Vagina (tissue), 2 donors: ENCODE measurements at regions not wholly inside any gene's neighbourhood (a gene's known extent, or its start where the extent isn't known, plus 50 kb on each side); places are given as distances from the start of the nearest gene placed in this dataset.

Experiments used
- DNase-seq, 2 donors: peaks; one replicate each; pipeline ENCODE4 v3.0.0-alpha.2; 2017; ENCODE audit errors: extremely low spot score in 2 of 2
- H3K27ac ChIP-seq: fragments of 200-600 bp; sonication (generic); one replicate; pipeline ENCODE4 v1.5.1; 2019
- H3K27me3 ChIP-seq: fragments of 200-600 bp; sonication (generic); one replicate; pipeline ENCODE4 v1.5.1; 2019
- H3K36me3 ChIP-seq, 2 donors: fragments of 200-600 bp; sonication (generic); one replicate each; pipeline ENCODE4 v1.5.1; 2017 to 2019
- H3K4me1 ChIP-seq: fragments of 200-600 bp; sonication (generic); one replicate; pipeline ENCODE4 v1.5.1; 2019
- H3K4me3 ChIP-seq, 2 donors: fragments of 200-600 bp; sonication (generic); 1 replicate in 1 of 2; 2 replicates in 1 of 2; pipeline ENCODE4 v1.5.1; 2016 to 2019
- H3K9me3 ChIP-seq: fragments of 200-600 bp; sonication (generic); one replicate; pipeline ENCODE4 v1.5.1; 2019
- CTCF ChIP-seq, 3 experiments: fragments of 450-650 bp in 2 of 3; fragments of 200-600 bp in 1 of 3; sonication (generic) in 1 of 3; IDR thresholded peaks; one replicate each; pipeline ENCODE4 v1.5.1; 2017 to 2019; ENCODE audit warnings: antibody characterized with exemption in 3 of 3, mild to moderate bottlenecking in 2 of 3, moderate library complexity in 2 of 3
- POLR2A ChIP-seq, 2 donors: fragments of 450-650 bp; IDR thresholded peaks; one replicate each; pipeline ENCODE4 v1.6.1; 2017; ENCODE audit warnings: antibody characterized with exemption in 2 of 2, mild to moderate bottlenecking in 2 of 2, moderate library complexity in 2 of 2
- POLR2AphosphoS5 ChIP-seq, 2 donors: sonication (generic); formaldehyde crosslinking; IDR thresholded peaks; one replicate each; pipeline ENCODE4 v1.9.0; 2017; ENCODE audit warnings: antibody characterized with exemption in 2 of 2, mild to moderate bottlenecking in 2 of 2, low read depth in 1 of 2; ENCODE audit not compliant: insufficient read depth in 1 of 2
- intact Hi-C: fragments of 100-400 bp; cut with DNase I; formaldehyde crosslinking; loops from one replicate; pipeline ENCODE4 v1.15.1; 2023

GRCh38 chr15:46918462-46919140 lies 798.7 kb upstream of the SEMA6D start:
- no peaks in the 10 kb centered on the region for H3K27me3 ChIP-seq
- TF ChIP-seq POLR2A (IDR thresholded peaks at IDR 0.05) = no peak
- no peak for TF ChIP-seq POLR2AphosphoS5 (IDR thresholded peaks at IDR 0.05; ENCODE audit: insufficient read depth in 1 of 2, low read depth in 1 of 2)
- H3K27ac ChIP-seq = no peak overlapping the region
- intact Hi-C loops = no loop called here
- no peaks in the 10 kb centered on the region for H3K4me1 ChIP-seq
- no peaks in the 10 kb centered on the region for H3K9me3 ChIP-seq
- DNase-seq = no peak
- H3K4me3 ChIP-seq = no peak overlapping the region
- no peaks in the 10 kb centered on the region for H3K36me3 ChIP-seq

GRCh38 chr15:46921891-46922290 lies 795.4 kb upstream of the SEMA6D start:
- Histone ChIP-seq H3K4me3 (no peak overlapping the region), H3K27ac (no peak overlapping the region), H3K4me1 (no peaks in the 10 kb centered on the region), H3K9me3 (no peaks in the 10 kb centered on the region), H3K36me3 (no peaks in the 10 kb centered on the region), H3K27me3 (no peaks in the 10 kb centered on the region)
- intact Hi-C loops = no loop called here
- no peak for DNase-seq
- no peak for TF ChIP-seq POLR2AphosphoS5 (IDR thresholded peaks at IDR 0.05; ENCODE audit: insufficient read depth in 1 of 2, low read depth in 1 of 2)
- TF ChIP-seq CTCF (IDR thresholded peaks at IDR 0.05) = no peak
- no peak for TF ChIP-seq POLR2A (IDR thresholded peaks at IDR 0.05)

- DNase-seq = no peak
- TF ChIP-seq CTCF (IDR thresholded peaks at IDR 0.05) (no peak), POLR2AphosphoS5 (IDR thresholded peaks at IDR 0.05; ENCODE audit: insufficient read depth in 1 of 2, low read depth in 1 of 2) (no peak)
- intact Hi-C loops = no loop called here
- Histone ChIP-seq H3K4me1 (no peaks in the 10 kb centered on the region), H3K4me3 (no peak overlapping the region), H3K9me3 (no peaks in the 10 kb centered on the region), H3K27me3 (no peaks in the 10 kb centered on the region), H3K27ac (no peak overlapping the region), H3K36me3 (no peaks in the 10 kb centered on the region)
Measured at GRCh38 chr15:46930426-46930825, 786.9 kb upstream of the SEMA6D start.

- Histone ChIP-seq H3K9me3 (no peaks in the 10 kb centered on the region), H3K4me3 (no peak overlapping the region), H3K27me3 (no peaks in the 10 kb centered on the region), H3K4me1 (no peaks in the 10 kb centered on the region), H3K36me3 (no peaks in the 10 kb centered on the region), H3K27ac (no peak overlapping the region)
- intact Hi-C loops = no loop called here
- TF ChIP-seq POLR2A (IDR thresholded peaks at IDR 0.05) (no peak), POLR2AphosphoS5 (IDR thresholded peaks at IDR 0.05; ENCODE audit: insufficient read depth in 1 of 2, low read depth in 1 of 2) (no peak), CTCF (IDR thresholded peaks at IDR 0.05) (no peak)
- no peak for DNase-seq
Measured at GRCh38 chr15:46933332-46933731, 784.0 kb upstream of the SEMA6D start.

- intact Hi-C loops = no loop called here
- H3K36me3 ChIP-seq = no peaks in the 10 kb centered on the region
- no peak for DNase-seq
- no peaks in the 10 kb centered on the region for H3K9me3 ChIP-seq
- no peaks in the 10 kb centered on the region for H3K4me1 ChIP-seq
- TF ChIP-seq CTCF (IDR thresholded peaks at IDR 0.05) = no peak
- TF ChIP-seq POLR2AphosphoS5 (IDR thresholded peaks at IDR 0.05; ENCODE audit: insufficient read depth in 1 of 2, low read depth in 1 of 2) = no peak
- H3K27ac ChIP-seq = no peak overlapping the region
- H3K27me3 ChIP-seq = no peaks in the 10 kb centered on the region
- H3K4me3 ChIP-seq = no peak overlapping the region
Measured at GRCh38 chr15:46934851-46935250, 782.5 kb upstream of the SEMA6D start.
